GM23338 (cell line): ENCODE measurements at regions not wholly inside any gene's neighbourhood (a gene's known extent, or its start where the extent isn't known, plus 50 kb on each side); places are given as distances from the start of the nearest gene placed in this dataset.
A peak's percentile ranks its signal among the peaks of the same experiment; 100 is the strongest.

Source experiments
- ATAC-seq: fragments of 200-7000 bp; cut with Tn5 transposase; 3 replicates; pipeline ENCODE4 v1.9.1; 2020
- DNase-seq: peaks from one replicate; pipeline ENCODE4 v3.0.0-alpha.2; 2015; ENCODE audit warnings: low spot score
- H2AFZ ChIP-seq: fragments of 200-600 bp; sonication (generic); 2 replicates; pipeline ENCODE4 v1.8.0; 2016; ENCODE audit warnings: antibody characterized with exemption, mild to moderate bottlenecking, moderate library complexity
- H3F3A ChIP-seq: fragments of 200-600 bp; sonication (generic); replicated peaks from 2 replicates; pipeline ENCODE4 v1.8.0; 2017; ENCODE audit warnings: antibody characterized with exemption, mixed run types, low read depth
- H3K27ac ChIP-seq: fragments of 200-600 bp; sonication (generic); 2 replicates; pipeline ENCODE4 v1.6.1; 2016; ENCODE audit warnings: low read depth
- H3K27me3 ChIP-seq: fragments of 200-600 bp; sonication (generic); 2 replicates; pipeline ENCODE4 v1.8.0; 2016; ENCODE audit warnings: mild to moderate bottlenecking, mixed run types, moderate library complexity; ENCODE audit not compliant: insufficient read depth
- H3K36me3 ChIP-seq: fragments of 200-600 bp; sonication (generic); 2 replicates; pipeline ENCODE4 v1.8.0; 2016; ENCODE audit warnings: mild to moderate bottlenecking; ENCODE audit not compliant: insufficient read depth
- H3K4me1 ChIP-seq: fragments of 200-600 bp; sonication (generic); 2 replicates; pipeline ENCODE4 v1.8.0; 2016; ENCODE audit warnings: mild to moderate bottlenecking, moderate library complexity; ENCODE audit not compliant: insufficient read depth
- H3K4me2 ChIP-seq: fragments of 200-600 bp; sonication (generic); 2 replicates; pipeline ENCODE4 v1.7.1; 2017; ENCODE audit warnings: mixed run types
- H3K4me3 ChIP-seq: fragments of 200-600 bp; sonication (generic); 2 replicates; pipeline ENCODE4 v1.6.1; 2016; ENCODE audit warnings: mixed run types
- H3K79me2 ChIP-seq: fragments of 200-600 bp; sonication (generic); replicated peaks from 2 replicates; pipeline ENCODE4 v1.8.0; 2017; ENCODE audit warnings: mild to moderate bottlenecking; ENCODE audit not compliant: insufficient read depth
- H3K9me2 ChIP-seq: fragments of 200-600 bp; sonication (generic); 2 replicates; pipeline ENCODE4 v1.8.0; 2017; ENCODE audit not compliant: insufficient read depth
- H4K20me1 ChIP-seq: fragments of 200-600 bp; sonication (generic); replicated peaks from 2 replicates; pipeline ENCODE4 v1.8.0; 2017; ENCODE audit warnings: mild to moderate bottlenecking; ENCODE audit not compliant: insufficient read depth
- H3K27ac Mint-ChIP-seq: 2 replicates; pipeline ENCODE4 v1.8.0; 2020; ENCODE audit warnings: inconsistent platforms, mild to moderate bottlenecking, moderate library complexity, mixed read lengths
- H3K27me3 Mint-ChIP-seq: 3 replicates; pipeline ENCODE4 v1.8.0; 2022; ENCODE audit warnings: low read depth, mild to moderate bottlenecking, moderate library complexity, mixed read lengths, inconsistent platforms; ENCODE audit not compliant: insufficient read depth, poor library complexity
- H3K36me3 Mint-ChIP-seq: 3 replicates; pipeline ENCODE4 v1.8.0; 2021; ENCODE audit warnings: low read depth, mild to moderate bottlenecking, inconsistent platforms, moderate library complexity, mixed read lengths
- H3K4me1 Mint-ChIP-seq: 3 replicates; pipeline ENCODE4 v1.8.0; 2020; ENCODE audit warnings: mild to moderate bottlenecking, inconsistent platforms, mixed read lengths
- H3K4me3 Mint-ChIP-seq: 3 replicates; pipeline ENCODE4 v1.8.0; 2021; ENCODE audit warnings: moderate library complexity, mild to moderate bottlenecking, inconsistent platforms, mixed read lengths
- H3K9me3 Mint-ChIP-seq: 3 replicates; pipeline ENCODE4 v1.8.0; 2020; ENCODE audit warnings: moderate library complexity, mild to moderate bottlenecking, inconsistent platforms, mixed read lengths
- EZH2phosphoT487 ChIP-seq: fragments of 200-600 bp; sonication (generic); IDR thresholded peaks from one replicate; pipeline ENCODE4 v1.8.1; 2018; ENCODE audit warnings: antibody characterized with exemption; ENCODE audit not compliant: unreplicated experiment
- JUNB ChIP-seq: IDR thresholded peaks from one replicate; pipeline ENCODE4 v1.6.1; 2016; ENCODE audit warnings: antibody characterized with exemption; ENCODE audit not compliant: unreplicated experiment
- ZNF114 ChIP-seq: fragments of 250-450 bp; sonication (Bioruptor Pico); IDR thresholded peaks from 2 replicates; pipeline ENCODE4 v1.5.0; 2020; ENCODE audit warnings: mild to moderate bottlenecking, moderate library complexity
- ZNF462 ChIP-seq: fragments of 250-450 bp; sonication (Bioruptor Pico); IDR thresholded peaks from 2 replicates; pipeline ENCODE4 v1.5.0; 2020; ENCODE audit warnings: mild to moderate bottlenecking, moderate library complexity
- TF ChIP-seq, protein P1 (sequence below): IDR thresholded peaks from one replicate; pipeline ENCODE4 v1.6.1; 2018; ENCODE audit warnings: antibody characterized with exemption; ENCODE audit not compliant: unreplicated experiment

DNA sequence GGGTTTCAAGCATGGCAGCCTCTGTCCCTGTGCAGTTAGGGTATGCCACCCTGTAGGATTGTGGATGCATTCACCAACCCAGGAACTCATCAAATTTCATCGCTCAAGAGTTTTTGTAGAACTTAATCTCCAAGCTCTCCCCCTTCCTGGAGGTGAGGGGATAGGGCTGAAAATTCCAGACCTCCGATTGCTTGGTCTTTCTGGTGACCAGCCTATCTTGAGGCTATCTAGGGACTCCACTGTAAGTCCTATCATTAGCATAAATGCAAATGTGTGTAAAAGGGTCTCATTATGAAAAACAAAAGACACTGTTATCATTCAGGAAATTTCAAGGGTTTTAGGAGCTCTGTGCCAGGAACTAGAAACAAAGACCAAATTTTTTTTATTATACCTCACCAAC lies 244.0 kb downstream of the DUSP6 start:
- Mint-ChIP-seq H3K9me3 (no peaks in the 10 kb centered on the region), H3K27ac (peak overlapping the region; percentile 15; the same call in 1 of the 2 replicates), H3K4me1 (peaks cover 29% of the 10 kb centered on the region), H3K36me3 (no peaks in the 10 kb centered on the region), H3K4me3 (no peak overlapping the region), H3K27me3 (no peaks in the 10 kb centered on the region)
- peaks cover 17% of the 10 kb centered on the region; the same call in 1 of the 2 replicates for H3K4me1 ChIP-seq
- no peak overlapping the region for H3K27ac ChIP-seq
- no peak for ATAC-seq
- H3F3A ChIP-seq = no peaks in the 10 kb centered on the region
- no peak overlapping the region for H3K4me3 ChIP-seq
- TF ChIP-seq JUNB = no peak
- TF ChIP-seq EZH2phosphoT487 = no peak
- peak; percentile 61; the same call in 1 of the 2 replicates for TF ChIP-seq ZNF462 (CRISPR knock-in tag)
- TF ChIP-seq ZNF114 (CRISPR knock-in tag) = no peak
- TF ChIP-seq, protein P1, sequence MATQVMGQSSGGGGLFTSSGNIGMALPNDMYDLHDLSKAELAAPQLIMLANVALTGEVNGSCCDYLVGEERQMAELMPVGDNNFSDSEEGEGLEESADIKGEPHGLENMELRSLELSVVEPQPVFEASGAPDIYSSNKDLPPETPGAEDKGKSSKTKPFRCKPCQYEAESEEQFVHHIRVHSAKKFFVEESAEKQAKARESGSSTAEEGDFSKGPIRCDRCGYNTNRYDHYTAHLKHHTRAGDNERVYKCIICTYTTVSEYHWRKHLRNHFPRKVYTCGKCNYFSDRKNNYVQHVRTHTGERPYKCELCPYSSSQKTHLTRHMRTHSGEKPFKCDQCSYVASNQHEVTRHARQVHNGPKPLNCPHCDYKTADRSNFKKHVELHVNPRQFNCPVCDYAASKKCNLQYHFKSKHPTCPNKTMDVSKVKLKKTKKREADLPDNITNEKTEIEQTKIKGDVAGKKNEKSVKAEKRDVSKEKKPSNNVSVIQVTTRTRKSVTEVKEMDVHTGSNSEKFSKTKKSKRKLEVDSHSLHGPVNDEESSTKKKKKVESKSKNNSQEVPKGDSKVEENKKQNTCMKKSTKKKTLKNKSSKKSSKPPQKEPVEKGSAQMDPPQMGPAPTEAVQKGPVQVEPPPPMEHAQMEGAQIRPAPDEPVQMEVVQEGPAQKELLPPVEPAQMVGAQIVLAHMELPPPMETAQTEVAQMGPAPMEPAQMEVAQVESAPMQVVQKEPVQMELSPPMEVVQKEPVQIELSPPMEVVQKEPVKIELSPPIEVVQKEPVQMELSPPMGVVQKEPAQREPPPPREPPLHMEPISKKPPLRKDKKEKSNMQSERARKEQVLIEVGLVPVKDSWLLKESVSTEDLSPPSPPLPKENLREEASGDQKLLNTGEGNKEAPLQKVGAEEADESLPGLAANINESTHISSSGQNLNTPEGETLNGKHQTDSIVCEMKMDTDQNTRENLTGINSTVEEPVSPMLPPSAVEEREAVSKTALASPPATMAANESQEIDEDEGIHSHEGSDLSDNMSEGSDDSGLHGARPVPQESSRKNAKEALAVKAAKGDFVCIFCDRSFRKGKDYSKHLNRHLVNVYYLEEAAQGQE = no peak
- H3K36me3 ChIP-seq = no peaks in the 10 kb centered on the region
- peaks cover 4% of the 10 kb centered on the region for H3K9me2 ChIP-seq
- no peak for DNase-seq
- no peak overlapping the region for H2AFZ ChIP-seq
- no peaks in the 10 kb centered on the region for H3K27me3 ChIP-seq
- no peaks in the 10 kb centered on the region for H4K20me1 ChIP-seq
- no peaks in the 10 kb centered on the region for H3K79me2 ChIP-seq
- peak overlapping the region; percentile 22 for H3K4me2 ChIP-seq
